ENCODE measurements at regions not wholly inside any gene's neighbourhood (a gene's known extent, or its start where the extent isn't known, plus 50 kb on each side); places are given as distances from the start of the nearest gene placed in this dataset.

GRCh38 chr3:59486520-59486919 lies 436.7 kb upstream of the CFAP20DC start:
- WGBS, 4 donors = 46 to 65% (median 60%) methylated on average over 3 of the region's 3 CpGs
- intact Hi-C loops (cut with DNase I) = no loop called here
- H3K9me3 ChIP-seq (replicated peaks in 1 of 3) = no peaks in the 10 kb centered on the region

DNA sequence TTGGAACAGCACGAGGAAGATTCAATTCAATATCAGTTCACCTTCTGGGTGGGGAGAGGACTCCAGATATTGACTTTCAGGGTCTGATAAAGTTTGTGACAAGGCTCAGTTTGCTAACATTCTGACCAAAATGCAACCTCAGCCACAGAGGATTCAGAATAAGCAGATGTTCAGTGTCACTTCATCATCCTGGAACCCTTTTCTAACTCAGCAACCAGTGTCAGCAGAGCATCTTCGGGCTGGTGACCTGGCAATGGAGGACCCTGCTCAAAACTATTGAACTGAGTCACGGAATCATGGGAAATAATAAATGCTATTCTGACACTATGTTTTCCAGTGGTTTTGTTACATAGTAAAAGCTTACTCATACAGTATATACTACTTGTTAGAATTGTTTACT lies 433.4 kb upstream of the CFAP20DC start:
- 81 to 92% (median 88%) methylated on average over 3 of the region's 3 CpGs for WGBS, 4 donors
- Histone ChIP-seq H3K27me3 (no peaks in the 10 kb centered on the region), H3K4me1 (replicated peaks in 1 of 2) (no peaks in the 10 kb centered on the region), H3K9me3 (replicated peaks in 1 of 3) (no peaks in the 10 kb centered on the region), H3K27ac (no peak overlapping the region), H3K36me3 (replicated peaks in 1 of 2) (no peaks in the 10 kb centered on the region), H3K4me3 (no peak overlapping the region)
- no peak for DNase-seq
- TF ChIP-seq CTCF (IDR thresholded peaks at IDR 0.05) (no peak), POLR2A (IDR thresholded peaks at IDR 0.05) (no peak)
- intact Hi-C loops (cut with DNase I) = no loop called here

More at GRCh38 chr3:59486520-59486919, 436.7 kb upstream of the CFAP20DC start:
- H3K27me3 ChIP-seq = no peaks in the 10 kb centered on the region
- no peaks in the 10 kb centered on the region for H3K4me1 ChIP-seq (replicated peaks in 1 of 2)
- no peak for TF ChIP-seq POLR2A (IDR thresholded peaks at IDR 0.05)
- no peak for TF ChIP-seq CTCF (IDR thresholded peaks at IDR 0.05)
- no peak overlapping the region for H3K4me3 ChIP-seq
- no peak overlapping the region for H3K27ac ChIP-seq
- no peaks in the 10 kb centered on the region for H3K36me3 ChIP-seq (replicated peaks in 1 of 2)
- no peak for DNase-seq

DNA sequence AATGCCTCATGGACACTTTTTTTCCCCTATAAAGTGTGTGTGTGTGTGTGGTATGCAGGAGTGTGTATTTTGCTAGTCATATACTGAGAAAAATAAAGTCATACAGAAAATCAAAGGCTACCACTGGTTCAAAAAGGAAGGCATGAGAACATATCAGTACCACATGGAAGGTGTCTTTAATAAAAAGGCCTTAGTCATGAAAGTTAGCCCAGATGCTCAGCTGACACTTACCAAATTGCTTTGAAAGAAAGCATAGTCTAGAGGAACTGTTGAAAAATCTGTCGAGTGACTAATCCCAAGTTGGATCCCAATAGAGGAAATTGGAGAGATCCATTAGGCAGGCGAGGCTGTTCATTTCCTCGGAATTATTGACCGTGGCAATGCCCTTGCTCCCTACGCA lies 432.9 kb upstream of the CFAP20DC start:
- Histone ChIP-seq H3K36me3 (replicated peaks in 1 of 2) (no peaks in the 10 kb centered on the region), H3K4me1 (replicated peaks in 1 of 2) (no peaks in the 10 kb centered on the region), H3K9me3 (replicated peaks in 1 of 3) (no peaks in the 10 kb centered on the region), H3K27ac (no peak overlapping the region), H3K27me3 (no peaks in the 10 kb centered on the region), H3K4me3 (no peak overlapping the region)
- no peak for DNase-seq
- TF ChIP-seq CTCF (IDR thresholded peaks at IDR 0.05) = no peak
- no peak for TF ChIP-seq POLR2A (IDR thresholded peaks at IDR 0.05)
- WGBS, 4 donors = 86 to 94% (median 92%) methylated on average over 5 of the region's 5 CpGs
- intact Hi-C loops (cut with DNase I) = no loop called here

DNA sequence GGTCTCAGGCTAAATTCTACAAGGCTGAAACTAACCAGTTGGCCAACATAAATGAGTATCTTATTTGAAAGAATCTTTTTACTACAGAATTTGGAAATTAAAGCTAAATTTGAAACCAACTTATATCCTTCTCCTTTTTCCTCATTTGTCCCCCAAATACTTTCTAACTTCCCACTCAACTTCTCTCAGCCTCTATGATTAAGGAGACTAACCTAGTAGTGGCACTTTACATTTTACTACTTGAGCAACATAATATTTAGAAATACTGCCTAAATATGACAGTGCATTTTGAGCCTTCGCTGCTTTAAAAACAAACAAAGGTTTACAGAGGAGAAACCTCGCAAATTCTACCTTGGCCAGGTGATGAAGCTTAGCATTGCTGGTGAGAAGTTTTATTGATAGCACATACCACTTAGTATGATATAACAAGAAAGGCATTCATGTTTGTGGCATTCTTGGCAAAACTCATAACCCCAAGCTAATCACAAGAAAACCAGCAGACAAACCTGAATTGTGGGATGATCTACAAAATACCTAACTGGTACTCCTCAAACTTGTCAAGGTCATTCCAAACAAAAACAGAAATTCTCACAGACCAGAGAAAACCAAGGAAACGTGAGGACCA lies 432.1 kb upstream of the CFAP20DC start:
- intact Hi-C loops (cut with DNase I) = no loop called here
- DNase-seq = no peak
- H3K9me3 ChIP-seq (replicated peaks in 1 of 3) = no peaks in the 10 kb centered on the region
- H3K27me3 ChIP-seq = no peaks in the 10 kb centered on the region
- no peaks in the 10 kb centered on the region for H3K4me1 ChIP-seq (replicated peaks in 1 of 2)
- H3K36me3 ChIP-seq (replicated peaks in 1 of 2) = no peaks in the 10 kb centered on the region
- no peak overlapping the region for H3K4me3 ChIP-seq
- 76 to 90% (median 80%) methylated on average over 3 of the region's 3 CpGs for WGBS, 4 donors
- TF ChIP-seq POLR2A (IDR thresholded peaks at IDR 0.05) (no peak), CTCF (IDR thresholded peaks at IDR 0.05) (no peak)
- no peak overlapping the region for H3K27ac ChIP-seq
